A172 (cell line): ENCODE measurements at regions not wholly inside any gene's neighbourhood (a gene's known extent, or its start where the extent isn't known, plus 50 kb on each side); places are given as distances from the start of the nearest gene placed in this dataset.
"Not testable (repeated sequence)": the region's sequence is repeated elsewhere in the genome, so short reads cannot be mapped to it uniquely, and the experiment has no call there.

Experiments
- DNase-seq: peaks from one replicate; pipeline ENCODE4 v3.0.0-alpha.2; 2015; ENCODE audit warnings: low spot score

- no peak for DNase-seq
Observed at GRCh38 chr6:4378319-4378996, 243.1 kb upstream of the ECI2 start.

GRCh38 chr6:4377603-4378002 lies 242.2 kb upstream of the ECI2 start:
- DNase-seq, result no peak

GRCh38 chr6:4374216-4374615 lies 238.8 kb upstream of the ECI2 start:
- DNase-seq, result no peak

- DNase-seq, result no peak
Observed at GRCh38 chr6:4372866-4373265, 237.5 kb upstream of the ECI2 start.

- peak; percentile 91 for DNase-seq
Observed at GRCh38 chr6:4371207-4371921, 236.0 kb upstream of the ECI2 start.

GRCh38 chr6:4370066-4370465 lies 234.7 kb upstream of the ECI2 start:
- peak; percentile 94 for DNase-seq

- peak; percentile 82 for DNase-seq
Observed at GRCh38 chr6:4369616-4370015, 234.2 kb upstream of the ECI2 start.

- DNase-seq, result no peak
Observed at GRCh38 chr6:4368649-4369048, 233.3 kb upstream of the ECI2 start.

- DNase-seq, result no peak
Observed at GRCh38 chr6:4367643-4368042, 232.3 kb upstream of the ECI2 start.

- no peak for DNase-seq
Observed at GRCh38 chr6:4366635-4367395, 231.4 kb upstream of the ECI2 start.

- no peak for DNase-seq
Observed at GRCh38 chr6:4365686-4366085, 230.3 kb upstream of the ECI2 start.

- no peak for DNase-seq
Observed at GRCh38 chr6:4364711-4365110, 229.3 kb upstream of the ECI2 start.

- DNase-seq, result no peak
Observed at GRCh38 chr6:4364172-4364571, 228.8 kb upstream of the ECI2 start.

- no peak for DNase-seq
Observed at GRCh38 chr6:4363656-4364055, 228.3 kb upstream of the ECI2 start.

- DNase-seq, result no peak
Observed at GRCh38 chr6:4362326-4362725, 227.0 kb upstream of the ECI2 start.

- no peak for DNase-seq
Observed at GRCh38 chr6:4360920-4361319, 225.5 kb upstream of the ECI2 start.

GRCh38 chr6:4359108-4359730 lies 223.8 kb upstream of the ECI2 start:
- no peak for DNase-seq

GRCh38 chr6:4358414-4359107 lies 223.2 kb upstream of the ECI2 start:
- DNase-seq, result peak; percentile 100

- DNase-seq, result not testable (repeated sequence)
Observed at GRCh38 chr6:4357660-4358152, 222.3 kb upstream of the ECI2 start.

- no peak for DNase-seq
Observed at GRCh38 chr6:4356899-4357659, 221.7 kb upstream of the ECI2 start.

GRCh38 chr6:4355241-4355640 lies 219.9 kb upstream of the ECI2 start:
- peak; percentile 94 for DNase-seq
